AG08396 (cell line): ENCODE measurements at regions not wholly inside any gene's neighbourhood (a gene's known extent, or its start where the extent isn't known, plus 50 kb on each side); places are given as distances from the start of the nearest gene placed in this dataset.

Experiments used
- DNase-seq: peaks from one replicate; pipeline ENCODE4 v3.0.0; 2012; ENCODE audit warnings: low spot score, mixed read lengths

DNA sequence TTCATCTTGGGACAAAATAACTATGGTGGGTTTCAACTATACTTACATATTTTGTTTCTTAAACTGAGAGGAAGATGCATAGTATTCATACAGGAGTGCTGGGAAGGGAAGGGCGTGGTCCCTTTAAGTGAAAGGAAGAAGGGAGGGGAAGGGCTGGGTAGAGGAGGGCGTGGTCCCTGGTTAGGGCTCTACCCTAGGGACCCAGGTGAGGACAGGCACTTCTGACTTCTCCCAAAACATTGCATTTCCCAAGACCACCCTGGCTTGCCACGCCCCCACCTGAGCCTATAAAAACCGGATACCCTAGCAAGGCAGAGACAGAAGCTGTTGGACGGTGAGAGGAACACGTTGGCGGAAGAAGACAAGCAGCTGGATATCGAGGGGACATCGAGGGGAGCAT, 157.6 kb upstream of the PLXNA4 start:
- no peak for DNase-seq

DNA sequence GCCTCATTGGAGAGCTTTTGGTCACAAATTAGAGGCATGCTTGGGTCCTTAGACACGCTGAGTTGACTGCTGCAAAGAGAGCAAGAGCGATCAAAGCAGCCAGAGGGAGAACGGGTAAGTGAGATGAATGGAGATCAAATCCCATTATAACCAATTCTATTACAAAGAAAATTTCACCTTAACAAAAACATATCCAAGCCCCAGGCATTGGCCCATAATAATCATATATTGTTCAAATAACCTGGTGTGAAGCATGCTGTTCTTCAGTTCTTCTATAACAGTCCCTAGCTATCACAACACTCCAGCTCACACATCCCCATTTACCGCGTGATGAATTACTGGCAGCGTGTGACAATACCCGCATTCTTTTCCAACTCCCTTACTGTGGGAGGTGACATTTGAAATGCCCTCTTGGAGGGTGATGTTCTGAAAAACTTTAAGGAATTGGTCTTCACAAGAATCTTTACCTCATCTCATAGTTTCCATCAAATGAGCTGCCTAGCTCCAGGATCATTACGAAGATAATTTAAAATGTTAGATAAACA, 156.1 kb upstream of the PLXNA4 start:
- no peak for DNase-seq

DNA sequence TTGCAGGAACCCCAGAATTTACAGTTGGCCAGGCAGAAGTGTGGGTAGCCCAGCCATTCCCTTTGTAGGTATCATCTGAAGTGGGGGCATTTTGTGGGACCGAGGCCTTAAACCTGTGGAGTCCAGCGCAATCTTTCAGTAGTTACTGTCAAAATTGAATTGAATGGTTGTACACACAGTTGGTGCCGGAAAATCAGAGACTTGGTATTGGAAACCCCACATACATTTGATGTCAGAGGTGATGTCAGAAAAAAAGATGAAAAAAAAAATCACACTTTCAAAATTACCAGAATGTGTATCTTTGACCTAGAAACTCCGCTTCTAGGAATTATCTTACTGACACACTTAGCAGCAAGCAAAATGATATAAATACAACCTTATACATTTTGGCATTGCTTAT, 153.8 kb upstream of the PLXNA4 start:
- no peak for DNase-seq

DNA sequence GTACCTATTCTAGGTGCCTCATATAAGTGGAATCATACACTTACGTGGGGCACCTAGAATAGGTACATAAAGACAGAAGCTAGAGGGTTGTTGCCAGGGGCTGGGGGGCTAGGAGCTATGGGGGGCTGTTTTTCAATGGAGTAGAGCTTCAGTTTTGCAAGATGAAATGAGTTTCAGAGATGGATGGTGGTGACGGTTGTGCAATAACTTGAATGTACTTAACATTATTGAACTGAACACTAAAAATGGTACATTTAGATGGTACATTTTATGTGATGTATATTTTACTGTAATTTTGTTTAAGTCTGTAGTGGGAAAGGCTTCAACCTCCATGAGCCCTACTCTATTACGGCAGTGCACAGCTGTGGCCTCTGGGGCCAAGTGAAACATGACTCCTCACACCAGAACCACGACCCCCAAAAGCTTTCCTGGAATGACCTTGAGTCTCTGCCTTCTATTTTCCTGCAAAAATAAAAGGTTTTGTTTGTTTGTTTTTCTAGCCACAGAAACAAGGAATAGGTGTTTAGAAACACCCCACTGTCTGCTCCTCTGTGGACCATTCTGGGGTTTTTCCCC, 147.3 kb upstream of the PLXNA4 start:
- no peak for DNase-seq

DNA sequence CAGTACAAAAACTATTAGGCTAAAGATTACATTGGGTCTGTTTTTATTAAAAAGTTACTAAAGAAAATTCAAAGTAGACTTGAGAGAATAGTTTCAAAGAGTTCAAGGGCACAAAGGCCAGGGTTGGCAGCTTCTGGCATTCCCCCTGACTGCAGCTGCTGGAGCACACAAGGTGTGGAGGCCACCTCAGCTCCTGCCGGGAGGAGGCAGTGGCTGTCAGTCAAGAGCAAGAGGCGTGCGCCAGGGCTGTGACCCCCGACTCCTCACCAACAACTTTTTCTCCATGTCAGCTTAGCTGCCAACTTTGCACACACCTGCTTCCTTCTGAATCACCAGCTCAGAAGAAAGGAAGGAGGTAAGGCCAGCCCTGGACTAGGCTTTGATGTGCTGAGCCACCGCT, 144.6 kb upstream of the PLXNA4 start:
- DNase-seq, result no peak

DNA sequence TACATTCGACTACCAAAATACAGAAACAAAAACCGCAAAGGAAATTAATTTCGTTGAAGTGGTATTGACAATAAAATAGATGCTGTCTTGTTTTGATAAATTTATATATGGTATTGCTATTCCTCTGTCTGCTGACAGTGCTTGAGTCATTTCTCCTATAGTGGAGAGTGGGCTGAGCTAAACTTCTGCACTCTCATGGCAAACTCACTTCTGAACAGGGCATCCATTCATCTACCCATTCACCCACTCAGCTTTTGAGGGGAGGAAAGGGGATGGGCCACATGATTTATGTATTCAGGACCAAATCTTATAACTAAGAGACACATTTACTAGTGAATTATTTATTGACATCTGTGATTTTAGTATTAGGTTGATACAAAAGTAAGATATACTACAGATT, 137.6 kb upstream of the PLXNA4 start:
- DNase-seq, result no peak

DNA sequence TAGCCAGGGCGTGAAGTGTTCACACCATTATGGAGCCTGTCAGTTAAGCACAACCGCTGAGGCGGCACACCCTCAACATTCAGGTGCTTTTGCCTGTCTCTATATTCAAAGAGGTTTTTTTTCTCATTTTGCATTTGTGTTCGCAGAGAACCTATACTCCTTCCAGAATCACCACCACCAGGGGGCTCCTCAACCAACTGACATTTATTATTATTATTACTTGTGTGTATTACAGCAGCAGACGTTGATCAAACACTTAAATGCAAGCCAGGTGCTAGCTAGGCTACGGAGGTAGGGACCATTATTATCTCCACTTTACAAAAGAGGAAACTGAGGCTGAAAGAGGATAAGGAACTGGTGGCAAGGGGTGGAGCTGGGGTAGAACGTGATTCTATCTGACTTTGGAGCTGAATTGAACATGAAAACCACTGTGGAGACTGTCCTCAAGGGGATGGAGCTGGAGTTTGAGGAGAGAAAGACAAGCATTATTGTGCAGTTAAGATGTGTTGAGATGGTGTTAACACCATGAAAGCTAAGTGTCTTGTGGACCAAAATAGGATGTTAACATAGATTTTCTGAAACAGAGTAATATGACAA, 133.8 kb upstream of the PLXNA4 start:
- peak; percentile 30 for DNase-seq

DNA sequence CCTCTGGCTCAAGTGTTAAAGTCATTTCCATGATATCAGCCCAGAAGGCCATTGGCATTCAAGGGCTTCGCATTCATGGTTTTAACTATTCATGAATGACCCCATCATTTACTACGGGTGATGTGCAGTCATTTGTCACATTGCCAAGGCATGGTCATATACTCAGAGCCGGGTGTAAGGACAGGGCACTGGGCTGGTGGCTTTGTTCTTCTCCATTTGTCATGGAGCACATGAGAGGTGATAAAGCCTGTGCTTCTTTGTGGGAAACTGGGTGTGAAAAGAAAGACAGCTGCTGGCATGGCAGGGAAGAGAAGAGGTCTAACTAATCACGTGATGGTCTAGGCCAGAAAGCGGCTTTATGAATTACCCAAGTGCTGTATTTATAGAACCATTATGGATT, 132.2 kb upstream of the PLXNA4 start:
- no peak for DNase-seq

DNA sequence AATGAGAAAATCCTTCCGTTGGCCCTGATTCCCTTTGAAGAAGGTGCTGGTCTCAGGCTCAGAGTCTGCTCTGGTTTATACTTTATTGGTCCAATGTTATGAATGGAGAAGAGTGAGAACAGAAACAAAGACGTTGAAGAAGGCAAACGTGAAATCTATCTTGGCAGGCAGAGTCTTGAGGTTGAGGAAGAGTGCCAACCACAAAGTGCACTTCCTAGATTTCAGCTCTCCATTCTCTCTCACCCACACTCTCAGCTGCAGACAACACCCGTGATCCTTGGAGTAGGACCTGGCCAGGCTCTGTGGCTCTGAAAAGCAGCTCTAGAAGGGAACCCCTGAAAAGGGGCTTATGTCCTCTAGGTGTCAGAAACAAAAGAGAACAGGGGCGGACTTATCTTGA, 128.9 kb upstream of the PLXNA4 start:
- DNase-seq, result no peak

DNA sequence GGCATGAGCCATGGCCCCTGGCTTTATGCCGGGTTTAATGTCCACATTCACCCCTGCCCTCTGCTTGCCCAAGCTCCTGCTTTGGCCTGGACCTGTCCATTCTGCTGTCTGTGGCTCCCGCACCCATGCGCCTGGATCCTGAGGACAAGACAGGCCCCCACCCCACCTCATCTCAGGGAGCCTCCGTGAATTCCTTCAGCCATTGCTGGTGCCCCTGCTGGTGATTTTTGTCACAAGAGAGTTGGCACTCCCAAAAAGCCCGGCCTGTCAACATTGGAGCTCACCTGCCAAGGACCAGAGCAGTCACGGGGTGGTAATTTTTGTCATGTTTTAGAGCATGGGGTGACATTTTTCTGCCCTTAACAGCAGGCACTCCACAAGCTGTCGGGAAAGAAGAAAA, 127.5 kb upstream of the PLXNA4 start:
- DNase-seq, result no peak

DNA sequence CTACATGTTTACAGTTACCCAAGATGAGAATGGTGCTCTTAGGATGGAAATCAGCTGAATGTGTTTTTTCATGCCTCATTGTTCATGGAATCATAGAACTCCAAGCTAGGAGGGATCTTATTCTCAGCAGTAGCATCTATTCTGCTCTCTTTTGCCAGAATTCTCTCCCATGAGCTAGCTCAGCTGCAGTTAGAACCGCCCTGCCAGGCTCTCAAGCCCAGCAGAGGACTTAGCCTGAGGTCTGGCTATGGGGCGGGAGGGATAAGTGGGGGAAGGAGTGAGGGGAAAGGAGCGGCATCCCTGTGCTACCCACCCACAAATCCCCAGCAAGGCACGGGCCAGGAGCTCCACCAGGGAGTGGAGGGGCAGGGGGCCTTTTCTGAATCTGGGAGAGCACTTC, 120.7 kb upstream of the PLXNA4 start:
- DNase-seq, result no peak

DNA sequence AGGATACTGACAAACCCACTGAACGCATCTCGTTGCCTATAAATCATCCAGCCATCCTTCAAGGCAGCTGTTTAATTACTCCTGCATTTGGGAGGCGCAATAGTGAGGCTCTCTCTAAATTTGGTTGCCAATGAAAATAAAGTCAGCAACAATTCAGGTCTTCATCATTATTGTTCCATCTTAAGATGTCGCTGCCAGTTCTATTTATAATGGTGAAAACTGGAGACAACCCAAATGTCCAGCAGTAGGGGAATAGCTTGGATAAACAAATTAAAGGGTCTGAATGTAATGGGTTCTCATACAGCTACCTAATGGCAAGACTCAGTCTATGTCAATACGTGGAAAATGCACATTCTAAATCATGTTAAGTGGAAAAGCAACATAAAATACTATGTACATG, 120.1 kb upstream of the PLXNA4 start:
- no peak for DNase-seq

DNA sequence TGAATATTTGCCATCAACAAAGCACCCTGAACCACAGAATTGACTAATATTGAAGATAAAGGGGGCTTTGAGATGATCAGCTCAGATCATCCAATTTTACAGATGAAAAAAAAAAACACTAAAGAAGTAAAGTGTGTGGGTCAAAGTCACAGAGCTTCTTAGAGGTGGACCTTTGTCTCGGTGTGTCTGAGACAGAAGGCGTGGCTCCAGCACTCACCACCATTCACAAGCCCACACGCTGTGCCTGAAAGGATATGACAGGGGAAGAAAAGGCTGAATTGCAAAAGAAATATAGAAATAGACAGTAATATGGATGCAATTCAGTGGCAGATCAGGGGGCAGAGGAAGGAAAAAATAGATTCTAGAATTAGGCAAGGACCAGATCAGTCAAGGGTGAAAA, 114.9 kb upstream of the PLXNA4 start:
- no peak for DNase-seq

DNA sequence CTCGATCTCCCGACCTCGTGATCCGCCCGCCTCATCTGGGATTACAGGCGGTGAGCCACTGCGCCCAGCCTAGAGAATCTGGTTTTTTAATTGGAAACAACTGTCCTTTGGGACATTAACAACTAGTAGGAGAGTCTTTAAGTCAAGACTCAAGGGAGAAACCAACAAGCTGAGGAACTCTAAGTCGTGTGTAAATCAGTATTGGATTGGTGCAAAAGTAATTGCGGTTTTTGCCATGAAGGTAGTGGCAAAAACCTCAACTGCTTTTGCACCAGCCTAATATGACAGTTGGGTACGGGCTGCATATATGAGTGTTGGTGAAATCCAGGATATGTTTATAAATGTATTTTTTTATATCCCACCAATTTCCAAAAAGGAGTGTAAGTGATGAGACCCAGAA, 113.9 kb upstream of the PLXNA4 start:
- no peak for DNase-seq

DNA sequence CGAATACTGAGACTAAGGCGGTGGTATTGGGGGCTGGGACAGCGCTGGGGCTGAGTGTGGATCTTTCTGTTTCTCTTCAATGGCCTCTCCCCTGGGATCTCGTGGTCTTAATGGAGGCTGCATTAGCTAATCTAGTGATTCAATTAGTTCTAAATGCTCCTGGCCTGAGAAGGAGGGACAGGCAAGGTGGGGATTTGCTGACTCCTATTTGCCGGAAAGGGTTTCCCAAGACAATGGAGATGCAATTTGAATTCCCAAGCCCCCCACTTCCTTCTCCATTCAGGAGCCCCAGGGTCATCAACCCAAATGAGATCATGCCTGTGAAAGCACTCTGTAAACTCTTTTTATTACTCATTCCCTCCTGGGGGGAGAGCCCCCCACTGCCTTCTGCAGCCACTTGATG, 111.7 kb upstream of the PLXNA4 start:
- no peak for DNase-seq

DNA sequence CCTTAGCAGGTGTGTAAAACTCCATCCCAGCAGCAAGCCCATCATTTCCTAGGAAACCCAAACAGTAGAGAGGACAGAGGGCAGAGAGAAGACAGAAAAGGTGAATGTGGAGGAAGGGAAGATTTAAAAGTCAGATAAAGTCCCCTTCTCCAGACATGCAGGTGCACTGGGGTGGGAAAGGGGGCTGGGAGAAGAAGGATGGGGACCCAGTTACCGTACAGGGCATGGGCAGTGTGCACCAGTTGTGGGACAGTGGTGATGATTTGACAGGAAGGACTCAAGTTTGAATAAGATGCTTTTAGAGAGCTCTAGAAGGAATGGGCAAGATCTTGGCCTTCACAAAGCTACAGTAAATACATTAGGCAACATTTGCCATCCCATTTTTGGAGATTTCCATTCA, 110.7 kb upstream of the PLXNA4 start:
- DNase-seq, result no peak

DNA sequence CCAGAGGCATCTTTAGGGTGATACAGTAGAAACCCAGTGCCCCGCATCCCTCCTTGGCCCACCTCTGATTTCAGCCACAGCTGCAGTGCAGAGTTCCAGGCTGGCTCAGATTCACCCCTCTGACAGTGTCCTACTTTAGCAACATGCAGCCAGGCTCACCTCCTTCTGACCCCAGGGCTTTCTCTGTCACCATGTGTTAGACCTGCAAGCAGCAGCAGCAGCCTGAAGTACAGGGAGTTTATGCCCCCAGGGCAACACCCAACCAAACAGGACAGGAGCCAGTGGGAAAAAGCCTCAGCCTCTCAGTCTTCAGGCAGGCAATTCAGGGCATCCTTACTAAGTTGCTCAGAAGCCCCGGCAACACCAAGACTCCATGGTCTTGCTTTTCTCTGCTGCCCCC, 109.0 kb upstream of the PLXNA4 start:
- no peak for DNase-seq

DNA sequence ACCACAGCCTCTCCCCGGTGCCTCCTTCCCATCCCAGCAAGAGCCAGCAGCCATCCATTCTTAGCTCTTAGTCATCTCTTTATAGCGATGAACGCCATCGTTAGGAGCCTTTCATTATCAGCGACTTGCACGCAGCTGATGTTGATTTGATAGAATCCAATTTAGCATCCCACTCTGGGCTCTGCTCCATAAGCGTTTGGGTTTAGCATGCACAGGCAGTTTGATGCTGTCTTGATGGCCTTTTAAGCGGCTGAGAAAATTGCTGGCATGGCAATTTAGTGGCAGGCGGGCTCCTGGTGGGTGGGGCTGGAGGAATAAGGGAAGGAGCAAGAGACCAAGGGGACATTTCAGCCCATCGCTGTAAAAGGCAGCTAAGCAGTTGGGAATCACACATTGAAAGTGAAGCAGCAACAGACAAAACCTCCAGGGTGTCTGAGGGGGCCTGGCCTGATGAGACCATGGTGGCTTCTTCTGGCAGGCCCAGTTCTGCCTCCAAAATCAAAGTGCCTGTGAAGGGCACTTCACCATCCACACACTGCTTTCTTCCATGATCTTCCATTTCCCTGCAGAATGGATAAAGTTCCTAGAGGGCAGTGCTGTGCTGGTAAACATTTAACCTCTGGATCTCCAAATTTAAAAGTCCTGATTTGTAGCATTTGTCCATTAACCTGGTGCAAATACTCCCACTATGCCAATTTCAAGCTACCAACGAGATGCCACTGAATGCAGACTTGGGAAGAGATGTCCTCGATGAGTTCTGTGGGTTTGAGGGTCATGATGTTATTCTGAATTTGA, 107.8 kb upstream of the PLXNA4 start:
- no peak for DNase-seq

DNA sequence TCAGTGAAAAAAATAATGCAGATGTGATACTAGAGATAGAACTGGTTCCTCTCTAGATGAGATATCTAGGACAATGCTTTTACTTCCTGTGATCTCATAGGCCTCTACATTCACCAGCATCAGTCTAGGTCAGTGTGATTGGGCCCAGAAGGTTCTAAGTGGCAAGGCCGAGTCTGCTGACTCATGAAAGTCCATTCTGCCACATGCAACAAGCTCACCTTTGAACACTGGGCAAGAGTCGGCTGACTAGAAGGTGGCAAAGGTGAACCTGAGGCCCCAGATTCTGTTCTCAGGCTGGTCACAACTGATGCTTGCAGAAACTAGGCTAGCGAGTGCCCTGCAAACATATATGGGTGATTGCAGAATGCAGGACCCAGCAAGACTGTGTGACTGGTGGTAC, 105.7 kb upstream of the PLXNA4 start:
- no peak for DNase-seq

DNA sequence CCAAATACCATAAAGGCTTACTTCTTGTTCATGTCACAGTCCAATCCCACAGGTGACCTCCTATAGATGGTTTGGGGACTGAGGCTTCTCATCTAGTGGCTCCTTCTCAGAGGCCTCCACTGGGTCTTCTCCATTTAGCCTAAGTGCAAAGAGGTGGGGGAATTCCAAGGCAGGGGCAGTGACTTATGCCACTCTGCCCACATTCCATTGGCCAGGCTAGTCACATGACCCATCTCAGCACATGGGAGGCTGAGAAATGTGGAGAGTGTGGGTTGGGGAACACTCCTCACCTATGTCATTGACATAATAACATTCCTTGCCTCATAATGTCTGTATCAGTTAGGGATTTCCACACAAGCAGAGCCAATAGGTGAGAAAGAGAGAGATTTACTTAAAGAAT, 104.3 kb upstream of the PLXNA4 start:
- no peak for DNase-seq

DNA sequence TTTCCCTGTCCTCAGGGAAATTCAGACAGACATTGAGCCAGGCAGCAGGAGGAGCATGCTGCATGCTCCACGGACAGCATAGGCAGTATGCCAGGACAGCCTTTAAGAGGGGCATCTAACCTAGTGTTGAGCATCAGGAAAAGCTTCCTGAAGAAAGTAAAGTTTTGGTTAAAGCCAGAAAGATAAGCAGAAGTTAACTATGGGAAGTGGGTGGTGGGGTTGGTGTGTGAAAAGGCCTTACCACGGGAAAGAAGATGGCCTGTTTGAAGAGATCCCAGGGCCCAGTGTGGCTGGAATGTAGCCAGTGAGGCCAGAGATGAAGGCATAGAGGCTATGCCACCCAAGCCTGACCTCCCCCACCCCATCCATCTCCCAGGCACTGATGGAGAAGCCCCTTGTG, 102.4 kb upstream of the PLXNA4 start:
- no peak for DNase-seq

DNA sequence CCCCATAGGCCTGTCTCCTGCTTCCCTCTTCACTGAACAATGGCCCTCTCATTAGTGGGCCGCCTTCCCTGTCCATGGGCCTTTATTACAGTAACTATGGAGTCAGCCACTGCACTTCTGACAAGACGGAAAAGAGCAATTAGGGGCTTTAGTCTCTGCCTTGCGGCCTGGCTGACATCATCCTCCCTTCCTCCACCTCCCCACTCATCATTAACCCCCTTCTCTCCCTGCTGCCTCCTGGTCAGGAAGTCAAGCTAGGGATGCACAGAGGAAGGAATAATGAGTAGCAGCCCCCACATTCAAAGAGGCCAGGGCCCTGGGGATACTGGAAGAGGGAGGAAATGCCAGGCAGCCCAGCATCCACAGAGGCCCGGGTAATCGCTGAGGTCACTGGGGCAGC, 101.6 kb upstream of the PLXNA4 start:
- DNase-seq, result no peak

DNA sequence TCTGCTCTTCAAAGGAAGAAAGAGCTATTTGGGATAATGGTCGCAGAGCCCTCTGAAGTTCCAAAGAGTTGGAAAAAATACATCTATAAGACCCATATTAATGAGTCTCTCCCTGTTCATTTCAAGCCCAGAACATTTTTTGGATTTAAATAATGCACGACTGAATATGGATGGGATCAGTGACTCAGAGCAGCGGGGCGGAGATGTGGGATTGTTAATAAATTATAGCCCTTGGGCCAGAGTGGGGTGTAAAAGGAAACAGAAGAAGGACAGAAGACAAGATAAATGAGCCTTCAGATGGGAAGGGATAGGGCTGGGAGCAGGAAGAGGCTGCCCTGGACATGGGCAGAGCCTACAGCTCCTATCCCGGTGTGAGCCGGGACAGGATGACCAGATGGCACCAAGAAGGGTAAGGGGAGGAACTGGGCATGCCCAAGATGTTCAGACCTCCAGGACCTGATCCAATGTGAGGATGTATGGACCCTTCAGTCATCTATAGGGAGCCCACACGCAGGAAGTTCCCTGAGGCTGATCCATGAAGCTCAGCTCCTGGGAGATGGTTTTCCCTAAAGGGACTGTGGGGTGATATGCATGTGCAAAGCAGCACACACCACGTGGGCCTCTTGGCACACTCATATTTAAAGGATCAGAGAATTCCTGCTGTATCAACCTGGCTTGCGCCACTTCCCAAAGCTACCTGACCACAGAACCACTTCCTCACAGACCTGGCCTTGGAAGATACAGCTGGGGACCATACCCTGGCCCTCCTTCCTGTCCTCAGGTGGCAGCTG, 96.1 kb upstream of the PLXNA4 start:
- DNase-seq, result no peak
